Astrocyte (in vitro differentiated cells and primary cell): ENCODE measurements at regions not wholly inside any gene's neighbourhood (a gene's known extent, or its start where the extent isn't known, plus 50 kb on each side); places are given as distances from the start of the nearest gene placed in this dataset.

Experiments
- DNase-seq: peaks from one replicate; pipeline ENCODE4 v3.0.0-alpha.2; 2010; ENCODE audit warnings: low read depth
- FAIRE-seq: peaks from 2 replicates; lab custom pipeline; 2011; peaks lifted over from hg19 to GRCh38; lab: Jason Lieb, UNC
- H2AFZ ChIP-seq: 2 replicates; pipeline ENCODE4 v1.6.0; 2012; ENCODE audit warnings: low read depth, low read length, inconsistent platforms
- H3K27ac ChIP-seq: 2 replicates; pipeline ENCODE4 v1.5.1; 2011; ENCODE audit warnings: low read depth, low read length, inconsistent platforms
- H3K27me3 ChIP-seq: 2 replicates; pipeline ENCODE4 v1.6.0; 2011; ENCODE audit warnings: low read length, inconsistent platforms; ENCODE audit not compliant: insufficient read depth
- H3K36me3 ChIP-seq: 2 replicates; pipeline ENCODE4 v1.5.1; 2011; ENCODE audit warnings: low read length, inconsistent platforms; ENCODE audit not compliant: insufficient read depth
- H3K4me1 ChIP-seq: 2 replicates; pipeline ENCODE4 v1.5.1; 2011; ENCODE audit warnings: low read length, inconsistent platforms; ENCODE audit not compliant: insufficient read depth
- H3K4me2 ChIP-seq: 2 replicates; pipeline ENCODE4 v1.6.0; 2012; ENCODE audit warnings: low read length, inconsistent platforms
- H3K4me3 ChIP-seq: 2 replicates; pipeline ENCODE4 v1.5.1; 2011; ENCODE audit warnings: low read depth, mild to moderate bottlenecking, low read length, inconsistent platforms; ENCODE audit not compliant: insufficient read depth
- H3K79me2 ChIP-seq: 2 replicates; pipeline ENCODE4 v1.6.0; 2012; ENCODE audit warnings: mild to moderate bottlenecking, low read length, inconsistent platforms; ENCODE audit not compliant: insufficient read depth
- H3K9ac ChIP-seq: 2 replicates; pipeline ENCODE4 v1.6.0; 2012; ENCODE audit warnings: mild to moderate bottlenecking, low read length, inconsistent platforms
- H3K9me3 ChIP-seq: 2 replicates; pipeline ENCODE4 v1.5.1; 2012; ENCODE audit warnings: low read depth, mild to moderate bottlenecking, low read length, inconsistent platforms; ENCODE audit not compliant: insufficient read depth
- H4K20me1 ChIP-seq: 2 replicates; pipeline ENCODE4 v1.6.0; 2012; ENCODE audit warnings: low read length, inconsistent platforms; ENCODE audit not compliant: insufficient read depth
- H3K27ac Mint-ChIP-seq: one replicate; pipeline ENCODE4 v1.8.0; 2021; ENCODE audit warnings: mild to moderate bottlenecking, mixed read lengths; ENCODE audit not compliant: unreplicated experiment
- H3K27me3 Mint-ChIP-seq: one replicate; pipeline ENCODE4 v1.8.0; 2021; ENCODE audit warnings: low read depth, mixed read lengths; ENCODE audit not compliant: unreplicated experiment
- H3K36me3 Mint-ChIP-seq: one replicate; pipeline ENCODE4 v1.8.0; 2021; ENCODE audit warnings: low read depth, mixed read lengths; ENCODE audit not compliant: unreplicated experiment
- H3K4me1 Mint-ChIP-seq: one replicate; pipeline ENCODE4 v1.8.0; 2021; ENCODE audit warnings: low read depth, mixed read lengths; ENCODE audit not compliant: unreplicated experiment
- H3K4me3 Mint-ChIP-seq: one replicate; pipeline ENCODE4 v1.8.0; 2021; ENCODE audit warnings: mild to moderate bottlenecking, moderate library complexity, mixed read lengths; ENCODE audit not compliant: unreplicated experiment
- H3K9me3 Mint-ChIP-seq: one replicate; pipeline ENCODE4 v1.8.0; 2021; ENCODE audit warnings: mild to moderate bottlenecking, mixed read lengths; ENCODE audit not compliant: unreplicated experiment
- EZH2 ChIP-seq: IDR thresholded peaks from 2 replicates; pipeline ENCODE4 v1.6.1; 2012; ENCODE audit warnings: mild to moderate bottlenecking, low read length, inconsistent platforms; ENCODE audit not compliant: insufficient read depth
- TF ChIP-seq, protein P1 (sequence below): IDR thresholded peaks from 2 replicates; pipeline ENCODE4 v1.5.1; 2011; ENCODE audit warnings: low read depth, mild to moderate bottlenecking, inconsistent platforms, low read length, moderate library complexity; ENCODE audit not compliant: insufficient read depth

DNA sequence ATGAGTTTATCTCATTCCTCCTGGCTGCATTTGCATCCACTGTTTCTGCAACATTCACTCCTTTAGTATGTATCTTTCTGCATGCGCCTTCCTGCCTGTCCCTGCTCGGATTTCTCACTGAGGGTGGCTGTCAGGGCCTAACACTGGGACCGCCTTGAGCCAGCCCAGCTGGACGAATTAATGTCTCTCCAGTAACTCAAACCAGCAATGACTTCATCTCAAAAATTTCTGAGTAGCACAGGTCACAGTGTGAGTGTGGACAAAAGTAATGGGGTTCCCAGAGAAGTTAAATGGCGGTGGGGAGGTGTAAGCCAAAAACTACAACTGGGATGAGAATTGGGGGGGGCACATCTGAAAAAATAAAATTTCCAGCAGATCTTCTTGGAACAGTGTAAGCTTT, 444.0 kb upstream of the MGMT start:
- no peak overlapping the region for H3K4me3 Mint-ChIP-seq
- TF ChIP-seq EZH2 = no peak
- TF ChIP-seq, protein P1, sequence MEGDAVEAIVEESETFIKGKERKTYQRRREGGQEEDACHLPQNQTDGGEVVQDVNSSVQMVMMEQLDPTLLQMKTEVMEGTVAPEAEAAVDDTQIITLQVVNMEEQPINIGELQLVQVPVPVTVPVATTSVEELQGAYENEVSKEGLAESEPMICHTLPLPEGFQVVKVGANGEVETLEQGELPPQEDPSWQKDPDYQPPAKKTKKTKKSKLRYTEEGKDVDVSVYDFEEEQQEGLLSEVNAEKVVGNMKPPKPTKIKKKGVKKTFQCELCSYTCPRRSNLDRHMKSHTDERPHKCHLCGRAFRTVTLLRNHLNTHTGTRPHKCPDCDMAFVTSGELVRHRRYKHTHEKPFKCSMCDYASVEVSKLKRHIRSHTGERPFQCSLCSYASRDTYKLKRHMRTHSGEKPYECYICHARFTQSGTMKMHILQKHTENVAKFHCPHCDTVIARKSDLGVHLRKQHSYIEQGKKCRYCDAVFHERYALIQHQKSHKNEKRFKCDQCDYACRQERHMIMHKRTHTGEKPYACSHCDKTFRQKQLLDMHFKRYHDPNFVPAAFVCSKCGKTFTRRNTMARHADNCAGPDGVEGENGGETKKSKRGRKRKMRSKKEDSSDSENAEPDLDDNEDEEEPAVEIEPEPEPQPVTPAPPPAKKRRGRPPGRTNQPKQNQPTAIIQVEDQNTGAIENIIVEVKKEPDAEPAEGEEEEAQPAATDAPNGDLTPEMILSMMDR = no peak
- H3K9me3 Mint-ChIP-seq = no peaks in the 10 kb centered on the region
- no peaks in the 10 kb centered on the region for H3K9me3 ChIP-seq
- DNase-seq = no peak
- H3K4me3 ChIP-seq = no peak overlapping the region
- no peaks in the 10 kb centered on the region for H3K36me3 ChIP-seq
- no peaks in the 10 kb centered on the region for H3K79me2 ChIP-seq
- H2AFZ ChIP-seq = no peak overlapping the region
- H3K4me1 Mint-ChIP-seq = peaks cover 8% of the 10 kb centered on the region
- H3K27ac Mint-ChIP-seq = no peak overlapping the region
- no peaks in the 10 kb centered on the region for H3K36me3 Mint-ChIP-seq
- peaks cover 10% of the 10 kb centered on the region for H3K27me3 Mint-ChIP-seq
- H3K27ac ChIP-seq = no peak overlapping the region
- H3K4me2 ChIP-seq = no peak overlapping the region
- H3K9ac ChIP-seq = no peak overlapping the region
- FAIRE-seq = no peak
- H3K4me1 ChIP-seq = no peaks in the 10 kb centered on the region
- H3K27me3 ChIP-seq = no peaks in the 10 kb centered on the region
- H4K20me1 ChIP-seq = no peaks in the 10 kb centered on the region

DNA sequence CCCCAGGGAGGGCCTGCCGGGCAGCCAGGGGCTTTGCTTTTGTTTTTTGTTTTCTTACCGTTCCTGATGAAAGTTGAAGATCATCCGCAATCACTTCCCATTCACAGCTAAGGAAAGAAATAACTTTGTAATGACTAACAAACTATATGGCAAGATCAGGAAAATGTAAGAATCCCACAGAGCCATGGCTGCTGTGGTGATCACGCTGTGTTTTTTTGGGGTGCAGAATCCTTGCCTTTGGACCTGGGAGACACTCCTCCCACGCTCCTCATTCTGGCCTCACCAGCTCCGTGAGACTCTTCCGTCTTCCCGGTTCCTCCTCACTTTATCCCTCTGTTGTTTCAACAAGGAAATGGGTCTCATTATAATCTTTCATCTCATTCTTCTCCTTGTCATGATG, 443.0 kb upstream of the MGMT start:
- H3K9ac ChIP-seq = no peak overlapping the region
- H3K27me3 ChIP-seq = no peaks in the 10 kb centered on the region
- no peak for FAIRE-seq
- H4K20me1 ChIP-seq = no peaks in the 10 kb centered on the region
- H3K27me3 Mint-ChIP-seq = peaks cover 13% of the 10 kb centered on the region
- H3K9me3 ChIP-seq = no peaks in the 10 kb centered on the region
- peaks cover 8% of the 10 kb centered on the region for H3K4me1 Mint-ChIP-seq
- no peak for TF ChIP-seq EZH2
- TF ChIP-seq, protein P1 = no peak
- no peaks in the 10 kb centered on the region for H3K79me2 ChIP-seq
- no peak for DNase-seq
- no peaks in the 10 kb centered on the region for H3K9me3 Mint-ChIP-seq
- H3K36me3 ChIP-seq = no peaks in the 10 kb centered on the region
- no peaks in the 10 kb centered on the region for H3K4me1 ChIP-seq
- H3K4me2 ChIP-seq = no peak overlapping the region
- no peak overlapping the region for H3K4me3 Mint-ChIP-seq
- H2AFZ ChIP-seq = no peak overlapping the region
- H3K27ac Mint-ChIP-seq = no peak overlapping the region
- H3K4me3 ChIP-seq = no peak overlapping the region
- no peak overlapping the region for H3K27ac ChIP-seq
- no peaks in the 10 kb centered on the region for H3K36me3 Mint-ChIP-seq

DNA sequence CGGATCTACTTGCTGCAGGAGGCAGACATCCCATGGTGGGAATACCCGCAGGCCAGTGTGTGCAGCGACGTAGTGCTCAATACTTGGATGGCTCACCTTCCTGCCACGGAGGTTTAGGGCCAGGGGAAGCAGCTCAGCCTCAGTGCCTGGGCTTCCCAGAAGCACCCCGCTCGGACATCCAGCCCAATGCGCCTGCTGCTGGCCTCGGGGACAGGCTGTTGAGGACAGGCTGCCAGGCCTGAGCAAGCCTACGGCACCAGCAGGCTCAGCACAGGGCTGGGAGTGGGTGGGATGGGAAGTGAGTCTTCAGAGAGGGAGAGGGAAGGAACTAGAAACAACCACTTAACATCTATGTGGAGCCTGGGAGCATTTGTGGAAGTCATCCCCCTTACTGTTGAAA, 441.3 kb upstream of the MGMT start:
- H3K36me3 ChIP-seq = no peaks in the 10 kb centered on the region
- no peaks in the 10 kb centered on the region for H4K20me1 ChIP-seq
- H3K27me3 ChIP-seq = peaks cover 3% of the 10 kb centered on the region
- no peaks in the 10 kb centered on the region for H3K79me2 ChIP-seq
- FAIRE-seq (no peak), DNase-seq (no peak)
- H3K4me2 ChIP-seq = no peak overlapping the region
- H2AFZ ChIP-seq = no peak overlapping the region
- peaks cover 15% of the 10 kb centered on the region for H3K27me3 Mint-ChIP-seq
- H3K36me3 Mint-ChIP-seq = no peaks in the 10 kb centered on the region
- peaks cover 8% of the 10 kb centered on the region for H3K4me1 Mint-ChIP-seq
- no peak overlapping the region for H3K4me3 ChIP-seq
- no peaks in the 10 kb centered on the region for H3K9me3 Mint-ChIP-seq
- no peaks in the 10 kb centered on the region for H3K4me1 ChIP-seq
- no peak overlapping the region for H3K27ac ChIP-seq
- H3K27ac Mint-ChIP-seq = no peak overlapping the region
- TF ChIP-seq EZH2 = no peak
- TF ChIP-seq, protein P1 = no peak
- H3K9ac ChIP-seq = no peak overlapping the region
- no peaks in the 10 kb centered on the region for H3K9me3 ChIP-seq
- no peak overlapping the region for H3K4me3 Mint-ChIP-seq
